ENCODE measurements at regions not wholly inside any gene's neighbourhood (a gene's known extent, or its start where the extent isn't known, plus 50 kb on each side); places are given as distances from the start of the nearest gene placed in this dataset.

GRCh38 chr5:4130819-4131218 is 535.2 kb downstream of the IRX1 start:
- TF ChIP-seq CHD2 (IDR thresholded peaks at IDR 0.05; ENCODE audit: low read length, partially characterized antibody) (no peak), NR3C1 (IDR thresholded peaks at IDR 0.05) (no peak), RAD21 (conservative IDR thresholded peaks at IDR 0.05 in 1 of 2, IDR thresholded peaks at IDR 0.05 in 1 of 2) (no peak), EP300 (IDR thresholded peaks at IDR 0.05) (no peak), CEBPB (IDR thresholded peaks at IDR 0.05) (no peak), MAX (IDR thresholded peaks at IDR 0.05) (no peak), PHF8 (IDR thresholded peaks at IDR 0.05; ENCODE audit: borderline replicate concordance, low read depth) (no peak), MAZ (IDR thresholded peaks at IDR 0.05; ENCODE audit: borderline replicate concordance, low read depth, low read length) (no peak), POLR2A (IDR thresholded peaks at IDR 0.05; ENCODE audit: low read length) (no peak)
- TF ChIP-seq, protein P1, sequence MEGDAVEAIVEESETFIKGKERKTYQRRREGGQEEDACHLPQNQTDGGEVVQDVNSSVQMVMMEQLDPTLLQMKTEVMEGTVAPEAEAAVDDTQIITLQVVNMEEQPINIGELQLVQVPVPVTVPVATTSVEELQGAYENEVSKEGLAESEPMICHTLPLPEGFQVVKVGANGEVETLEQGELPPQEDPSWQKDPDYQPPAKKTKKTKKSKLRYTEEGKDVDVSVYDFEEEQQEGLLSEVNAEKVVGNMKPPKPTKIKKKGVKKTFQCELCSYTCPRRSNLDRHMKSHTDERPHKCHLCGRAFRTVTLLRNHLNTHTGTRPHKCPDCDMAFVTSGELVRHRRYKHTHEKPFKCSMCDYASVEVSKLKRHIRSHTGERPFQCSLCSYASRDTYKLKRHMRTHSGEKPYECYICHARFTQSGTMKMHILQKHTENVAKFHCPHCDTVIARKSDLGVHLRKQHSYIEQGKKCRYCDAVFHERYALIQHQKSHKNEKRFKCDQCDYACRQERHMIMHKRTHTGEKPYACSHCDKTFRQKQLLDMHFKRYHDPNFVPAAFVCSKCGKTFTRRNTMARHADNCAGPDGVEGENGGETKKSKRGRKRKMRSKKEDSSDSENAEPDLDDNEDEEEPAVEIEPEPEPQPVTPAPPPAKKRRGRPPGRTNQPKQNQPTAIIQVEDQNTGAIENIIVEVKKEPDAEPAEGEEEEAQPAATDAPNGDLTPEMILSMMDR (IDR thresholded peaks at IDR 0.05), result no peak
- TF ChIP-seq, protein P2, sequence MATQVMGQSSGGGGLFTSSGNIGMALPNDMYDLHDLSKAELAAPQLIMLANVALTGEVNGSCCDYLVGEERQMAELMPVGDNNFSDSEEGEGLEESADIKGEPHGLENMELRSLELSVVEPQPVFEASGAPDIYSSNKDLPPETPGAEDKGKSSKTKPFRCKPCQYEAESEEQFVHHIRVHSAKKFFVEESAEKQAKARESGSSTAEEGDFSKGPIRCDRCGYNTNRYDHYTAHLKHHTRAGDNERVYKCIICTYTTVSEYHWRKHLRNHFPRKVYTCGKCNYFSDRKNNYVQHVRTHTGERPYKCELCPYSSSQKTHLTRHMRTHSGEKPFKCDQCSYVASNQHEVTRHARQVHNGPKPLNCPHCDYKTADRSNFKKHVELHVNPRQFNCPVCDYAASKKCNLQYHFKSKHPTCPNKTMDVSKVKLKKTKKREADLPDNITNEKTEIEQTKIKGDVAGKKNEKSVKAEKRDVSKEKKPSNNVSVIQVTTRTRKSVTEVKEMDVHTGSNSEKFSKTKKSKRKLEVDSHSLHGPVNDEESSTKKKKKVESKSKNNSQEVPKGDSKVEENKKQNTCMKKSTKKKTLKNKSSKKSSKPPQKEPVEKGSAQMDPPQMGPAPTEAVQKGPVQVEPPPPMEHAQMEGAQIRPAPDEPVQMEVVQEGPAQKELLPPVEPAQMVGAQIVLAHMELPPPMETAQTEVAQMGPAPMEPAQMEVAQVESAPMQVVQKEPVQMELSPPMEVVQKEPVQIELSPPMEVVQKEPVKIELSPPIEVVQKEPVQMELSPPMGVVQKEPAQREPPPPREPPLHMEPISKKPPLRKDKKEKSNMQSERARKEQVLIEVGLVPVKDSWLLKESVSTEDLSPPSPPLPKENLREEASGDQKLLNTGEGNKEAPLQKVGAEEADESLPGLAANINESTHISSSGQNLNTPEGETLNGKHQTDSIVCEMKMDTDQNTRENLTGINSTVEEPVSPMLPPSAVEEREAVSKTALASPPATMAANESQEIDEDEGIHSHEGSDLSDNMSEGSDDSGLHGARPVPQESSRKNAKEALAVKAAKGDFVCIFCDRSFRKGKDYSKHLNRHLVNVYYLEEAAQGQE (IDR thresholded peaks at IDR 0.05), result no peak
